K562 (cell line): ENCODE measurements at regions not wholly inside any gene's neighbourhood (a gene's known extent, or its start where the extent isn't known, plus 50 kb on each side); places are given as distances from the start of the nearest gene placed in this dataset.

ENCODE experiments used
- ATAC-seq: fragments of 200-7000 bp; cut with Tn5 transposase; 3 replicates; pipeline ENCODE4 v1.9.1; 2020; ENCODE audit warnings: moderate library complexity
- BruUV-seq: library from RNA; stranded (reverse); fragments of 400-500 nt; replicated peaks from 2 replicates; lab custom pipeline; 2021; lab: Mats Ljungman, UMichigan
- CTCF ChIA-PET: fragments of 300-600 bp; formaldehyde crosslinking; extraction: SDS; loops from one replicate; lab custom pipeline; 2021; ENCODE audit warnings: low intra/inter-chr PET ratio; lab: Yijun Ruan, JAX
- POLR2A ChIA-PET: fragments of 300-600, 350-650 bp; sonication (Branson Sonifier 250); formaldehyde crosslinking; extraction: SDS; loops from one replicate; lab custom pipeline; 2021; ENCODE audit warnings: antibody characterized with exemption, inconsistent platforms; lab: Yijun Ruan, JAX
- DNase-seq, 4 experiments: peaks; one replicate each; pipeline versions ENCODE4 v3.0.0 to v3.0.0-alpha.2; 2011 to 2018; ENCODE audit warnings: low spot score in 3 of 4, mixed read lengths in 3 of 4; ENCODE audit errors: extremely low read depth in 1 of 4
- FAIRE-seq: peaks from 2 replicates; lab custom pipeline; 2011; peaks lifted over from hg19 to GRCh38; lab: Jason Lieb, UNC
- H2AFZ ChIP-seq: 2 replicates; pipeline ENCODE4 v1.6.0; 2011; ENCODE audit warnings: low read depth, low read length, control low read depth, inconsistent platforms
- H3K27ac ChIP-seq: fragments of 200-600 bp; 3 replicates; pipeline ENCODE4 v1.8.0; 2011; ENCODE audit warnings: low read depth, mild to moderate bottlenecking, control low read depth, inconsistent platforms, low read length, moderate library complexity, mixed read lengths; ENCODE audit errors: extremely low read depth
- H3K27me3 ChIP-seq, 2 experiments: fragments of 300-600 bp in 1 of 2; 2 replicates in 1 of 2; 3 replicates in 1 of 2; pipeline versions ENCODE4 v1.6.0 to v1.8.0; 2011; ENCODE audit warnings: inconsistent platforms in 2 of 2, low read length in 2 of 2, mild to moderate bottlenecking in 1 of 2, mixed read lengths in 1 of 2, moderate library complexity in 1 of 2; ENCODE audit not compliant: control insufficient read depth in 2 of 2, insufficient read depth in 2 of 2
- H3K36me3 ChIP-seq: fragments of 300-600 bp; 3 replicates; pipeline ENCODE4 v1.8.0; 2011; ENCODE audit warnings: mild to moderate bottlenecking, low read length, inconsistent platforms; ENCODE audit not compliant: control insufficient read depth, insufficient read depth
- H3K4me1 ChIP-seq, 2 experiments: fragments of 200-600 bp in 1 of 2; replicated peaks in 1 of 2; 2 replicates in 1 of 2; 3 replicates in 1 of 2; pipeline versions ENCODE4 v1.5.1 to v1.8.0; 2011; ENCODE audit warnings: inconsistent platforms in 2 of 2, low read length in 2 of 2, mild to moderate bottlenecking in 1 of 2, mixed read lengths in 1 of 2, moderate library complexity in 1 of 2; ENCODE audit not compliant: control insufficient read depth in 2 of 2, insufficient read depth in 2 of 2
- H3K4me2 ChIP-seq: 2 replicates; pipeline ENCODE4 v1.6.1; 2011; ENCODE audit warnings: low read length, control low read depth, inconsistent platforms, mixed read lengths; ENCODE audit not compliant: insufficient read depth
- H3K4me3 ChIP-seq: fragments of 200-600 bp; sonication (generic), shearing (Covaris generic); 2 replicates; pipeline ENCODE4 v1.5.1; 2016; ENCODE audit warnings: control low read depth, inconsistent platforms
- H3K79me2 ChIP-seq: fragments of 200-600 bp; 3 replicates; pipeline ENCODE4 v1.8.0; 2011; ENCODE audit warnings: low read length, inconsistent platforms; ENCODE audit not compliant: control insufficient read depth, insufficient read depth
- H3K9ac ChIP-seq, 2 experiments: 2 replicates each; pipeline versions ENCODE4 v1.6.0 to v1.6.1; 2011; ENCODE audit warnings: low read depth in 2 of 2, low read length in 2 of 2, control low read depth in 1 of 2, inconsistent platforms in 1 of 2, mild to moderate bottlenecking in 1 of 2, mixed read lengths in 1 of 2; ENCODE audit not compliant: insufficient read depth in 1 of 2
- H3K9me1 ChIP-seq: one replicate; pipeline ENCODE4 v1.6.0; 2011; ENCODE audit warnings: inconsistent platforms, mild to moderate bottlenecking, low read length, moderate library complexity; ENCODE audit not compliant: control insufficient read depth, insufficient read depth
- H3K9me3 ChIP-seq: replicated peaks from 2 replicates; pipeline ENCODE4 v1.5.1; 2011; ENCODE audit warnings: low read depth, low read length, inconsistent platforms; ENCODE audit not compliant: control insufficient read depth, insufficient read depth
- H4K20me1 ChIP-seq: replicated peaks from 2 replicates; pipeline ENCODE4 v1.6.1; 2011; ENCODE audit warnings: low read length, inconsistent platforms, mixed read lengths; ENCODE audit not compliant: control insufficient read depth, insufficient read depth
- ARID4B ChIP-seq: sonication (generic); formaldehyde crosslinking; IDR thresholded peaks from 2 replicates; pipeline ENCODE4 v1.8.0; 2022; ENCODE audit warnings: mild to moderate bottlenecking, missing genetic modification reagents
- E2F8 ChIP-seq: fragments of 450-650 bp; IDR thresholded peaks from 2 replicates; pipeline ENCODE4 v1.7.1; 2018; ENCODE audit warnings: mild to moderate bottlenecking, low read depth; ENCODE audit not compliant: partially characterized antibody
- GABPB1 ChIP-seq: sonication (generic); formaldehyde crosslinking; IDR thresholded peaks from 2 replicates; pipeline ENCODE4 v1.8.0; 2022; ENCODE audit warnings: mild to moderate bottlenecking, missing genetic modification reagents
- GTF2A2 ChIP-seq: IDR thresholded peaks from 2 replicates; pipeline ENCODE4 v1.6.1; 2016; ENCODE audit warnings: mild to moderate bottlenecking, missing genetic modification characterization, missing compliant biosample characterization
- MTF1 ChIP-seq: fragments of 250-450 bp; sonication (Bioruptor Pico); IDR thresholded peaks from 2 replicates; pipeline ENCODE4 v1.9.0; 2021; ENCODE audit warnings: moderate library complexity, mild to moderate bottlenecking, inconsistent platforms, borderline replicate concordance
- NFE2L1 ChIP-seq: fragments of 450-650 bp; IDR thresholded peaks from 2 replicates; pipeline ENCODE4 v1.6.1; 2016; ENCODE audit warnings: missing genetic modification characterization, low read depth, mild to moderate bottlenecking, missing compliant biosample characterization, moderate library complexity, borderline replicate concordance
- PML ChIP-seq: IDR thresholded peaks from 2 replicates; pipeline ENCODE4 v1.6.1; 2012; ENCODE audit warnings: low read length, inconsistent platforms
- POLR2AphosphoS5 ChIP-seq: IDR thresholded peaks from 2 replicates; pipeline ENCODE4 v1.6.1; 2011; ENCODE audit warnings: mild to moderate bottlenecking, low read depth, low read length, moderate library complexity; ENCODE audit not compliant: control insufficient read depth, insufficient read depth
- ZBTB17 ChIP-seq: fragments of 450-650 bp; formaldehyde crosslinking; IDR thresholded peaks from 2 replicates; pipeline ENCODE4 v1.4.0; 2020; ENCODE audit warnings: mild to moderate bottlenecking
- WGBS: fragments of 100-300 bp; shearing (Covaris generic); methylation state at CpG from one replicate; pipeline ENCODE4 v1.1.6; 2016; ENCODE audit warnings: low coverage, mixed read lengths; ENCODE audit not compliant: insufficient coverage; ENCODE audit errors: missing lambda C conversion rate; 5-methylcytosine and 5-hydroxymethylcytosine counted together
- in situ Hi-C: fragments of 300-500 bp; cut with MboI; formaldehyde crosslinking; loops from 4 replicates; pipeline ENCODE4 v1.15.0; 2018; ENCODE audit warnings: inconsistent platforms, mixed read lengths
- intact Hi-C: fragments of 100-400 bp; cut with micrococcal nuclease; formaldehyde crosslinking; loops from 2 replicates; pipeline ENCODE4 v1.14.2; 2022

GRCh38 chr17:70270554-70270953 lies 101.2 kb downstream of the KCNJ2 start (continued):
- TF ChIP-seq ARID4B (CRISPR knock-in tag): no peak
- TF ChIP-seq, all 486 proteins: peak for 0

GRCh38 chr17:70271200-70271599 lies 101.9 kb downstream of the KCNJ2 start:
- no peak overlapping the region for H2AFZ ChIP-seq
- H3K27me3 ChIP-seq: no peaks in the 10 kb centered on the region
- no peak overlapping the region for H3K9ac ChIP-seq
- ATAC-seq: no peak
- no peak overlapping the region for H3K4me3 ChIP-seq
- H3K4me2 ChIP-seq: no peak overlapping the region
- no peaks in the 10 kb centered on the region for H4K20me1 ChIP-seq
- H3K9me3 ChIP-seq: no peaks in the 10 kb centered on the region
- no peaks in the 10 kb centered on the region for H3K4me1 ChIP-seq
- no peaks in the 10 kb centered on the region for H3K36me3 ChIP-seq
- TF ChIP-seq ZBTB17 (CRISPR knock-in tag) (no peak), NFE2L1 (tag) (no peak), POLR2AphosphoS5 (no peak), GTF2A2 (tag) (no peak), E2F8 (no peak), MTF1 (CRISPR knock-in tag) (no peak), PML (no peak), GABPB1 (no peak)
- TF ChIP-seq, all 486 proteins: peak for 0
- POLR2A ChIA-PET: interaction anchor here (1.1 kb wide), 1 partner anchor 8 kb away, joined by 4 read pairs; no protein-coding TSS in a partner anchor
- BruUV-seq: no TSS peak
- 0% methylated on average over 3 of the region's 3 CpGs for WGBS
- DNase-seq (no peak), FAIRE-seq (no peak)
- H3K9me1 ChIP-seq: no peaks in the 10 kb centered on the region
- intact Hi-C loops: no loop called here
- CTCF ChIA-PET: no interaction called here
- no peaks in the 10 kb centered on the region for H3K79me2 ChIP-seq
- in situ Hi-C loops: no loop called here
- no peak overlapping the region for H3K27ac ChIP-seq
